ENCODE measurements at regions not wholly inside any gene's neighbourhood (a gene's known extent, or its start where the extent isn't known, plus 50 kb on each side); places are given as distances from the start of the nearest gene placed in this dataset.
"Not testable (repeated sequence)": the region's sequence is repeated elsewhere in the genome, so short reads cannot be mapped to it uniquely, and the experiment has no call there.

DNA sequence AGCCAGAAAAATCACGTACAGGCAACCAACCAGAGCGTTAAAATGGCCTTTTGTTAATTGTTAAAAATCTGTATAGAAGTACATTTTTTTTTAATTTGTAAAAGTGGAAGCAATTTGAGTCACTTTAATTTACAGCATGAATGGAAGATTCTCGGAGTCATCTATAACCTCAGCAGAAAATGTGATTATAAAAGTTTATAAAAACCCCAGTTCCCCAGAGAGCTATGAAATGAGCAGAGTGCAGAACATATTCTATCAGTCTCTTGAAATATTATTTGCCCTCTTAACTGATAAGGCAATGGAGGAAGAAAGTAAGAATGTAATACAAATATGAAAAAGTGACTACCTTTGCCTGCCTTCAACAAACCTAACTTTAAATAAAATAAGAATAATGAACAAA, 224.7 kb downstream of the BCL2L11 start:
- DNase-seq; intact Hi-C loops (cut with micrococcal nuclease); ATAC-seq: not testable (repeated sequence)

DNA sequence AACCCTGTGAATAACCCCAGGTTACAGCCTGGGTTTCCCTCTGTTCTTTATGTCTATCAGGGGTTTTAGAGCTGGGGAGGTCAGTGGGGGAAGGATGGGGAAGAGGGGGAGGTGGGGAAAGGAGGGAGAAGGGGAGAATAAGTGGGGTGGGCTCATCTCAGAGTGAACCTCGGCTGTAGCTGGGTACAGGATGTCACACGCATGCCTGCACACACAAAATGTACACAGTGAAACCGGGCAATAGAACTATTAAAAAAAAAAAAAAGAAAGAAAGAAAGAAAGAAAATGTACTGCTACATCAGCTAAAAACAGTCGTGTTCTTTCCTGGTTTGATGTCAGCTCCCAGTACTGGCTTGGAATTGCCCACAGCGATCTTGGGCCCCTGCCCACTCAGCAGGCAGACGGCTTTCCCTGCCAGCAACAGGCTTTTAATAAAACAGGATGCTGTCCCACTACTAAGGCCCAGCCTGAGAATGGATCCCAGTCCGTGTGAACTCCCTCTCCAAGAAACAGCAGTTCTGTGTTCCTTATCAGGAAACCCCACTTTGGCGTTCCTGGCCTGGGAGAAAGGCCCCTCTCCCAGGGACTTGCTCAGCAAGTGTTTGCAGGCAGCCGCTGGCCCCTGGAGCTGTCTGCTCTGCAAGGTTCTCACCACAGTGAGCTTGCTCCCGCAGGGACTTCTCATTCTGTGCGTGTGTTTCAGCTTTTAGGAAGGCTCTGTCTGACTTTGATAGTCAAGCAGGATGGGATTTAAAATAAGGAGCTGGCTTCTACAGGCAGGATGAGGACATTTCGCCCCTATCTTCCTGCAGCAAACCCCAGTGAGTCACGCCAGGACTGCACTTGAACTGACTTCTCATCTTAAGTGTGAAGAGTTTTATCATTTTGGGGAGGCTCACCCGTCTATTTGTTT, 225.6 kb downstream of the BCL2L11 start:
- intact Hi-C loops (cut with micrococcal nuclease) = not testable (repeated sequence)
- DNase-seq = peak; percentile 83
- ATAC-seq = peak; percentile 89

DNA sequence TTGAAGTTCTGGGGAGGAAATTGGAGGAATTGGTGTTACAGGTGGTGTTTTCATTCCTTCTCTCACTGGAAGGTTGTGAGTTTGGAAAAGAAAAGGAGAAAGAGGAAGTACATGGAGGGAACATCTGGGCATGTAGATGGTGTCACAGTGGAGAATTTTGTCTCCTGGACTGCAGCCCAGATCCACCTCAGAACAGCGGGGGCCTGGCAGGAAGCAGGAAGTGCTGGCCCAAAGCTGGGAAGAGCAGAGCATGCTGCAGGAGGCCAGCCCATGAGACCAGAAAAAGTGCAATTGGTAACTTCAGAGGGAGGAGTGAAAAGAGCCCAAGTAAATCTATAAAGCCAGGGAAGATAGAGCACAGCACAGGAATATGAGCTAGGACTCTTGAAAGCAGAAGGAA, 227.0 kb downstream of the BCL2L11 start:
- DNase-seq; intact Hi-C loops (cut with micrococcal nuclease): not testable (repeated sequence)
- peak; percentile 57 for ATAC-seq

DNA sequence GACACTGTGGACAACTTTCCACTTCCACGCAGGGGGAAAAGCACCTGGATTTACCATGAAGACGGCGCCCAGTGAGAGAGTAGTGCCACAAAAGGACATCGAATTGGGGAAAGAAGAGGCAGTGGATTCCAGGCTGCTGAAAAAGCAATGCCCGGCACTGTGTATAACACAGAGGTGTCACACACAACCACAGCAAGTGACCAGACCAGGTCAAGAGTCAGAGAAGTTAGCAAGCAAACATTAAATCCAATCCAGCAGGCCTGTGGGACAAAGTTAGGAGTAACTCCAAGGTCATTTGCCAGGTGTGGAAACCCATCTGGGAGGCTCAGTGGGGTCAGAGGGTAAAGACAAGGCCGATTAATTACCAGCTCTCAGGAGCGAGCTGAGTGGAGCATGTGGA, 227.6 kb downstream of the BCL2L11 start:
- ATAC-seq; intact Hi-C loops (cut with micrococcal nuclease); DNase-seq: not testable (repeated sequence)

DNA sequence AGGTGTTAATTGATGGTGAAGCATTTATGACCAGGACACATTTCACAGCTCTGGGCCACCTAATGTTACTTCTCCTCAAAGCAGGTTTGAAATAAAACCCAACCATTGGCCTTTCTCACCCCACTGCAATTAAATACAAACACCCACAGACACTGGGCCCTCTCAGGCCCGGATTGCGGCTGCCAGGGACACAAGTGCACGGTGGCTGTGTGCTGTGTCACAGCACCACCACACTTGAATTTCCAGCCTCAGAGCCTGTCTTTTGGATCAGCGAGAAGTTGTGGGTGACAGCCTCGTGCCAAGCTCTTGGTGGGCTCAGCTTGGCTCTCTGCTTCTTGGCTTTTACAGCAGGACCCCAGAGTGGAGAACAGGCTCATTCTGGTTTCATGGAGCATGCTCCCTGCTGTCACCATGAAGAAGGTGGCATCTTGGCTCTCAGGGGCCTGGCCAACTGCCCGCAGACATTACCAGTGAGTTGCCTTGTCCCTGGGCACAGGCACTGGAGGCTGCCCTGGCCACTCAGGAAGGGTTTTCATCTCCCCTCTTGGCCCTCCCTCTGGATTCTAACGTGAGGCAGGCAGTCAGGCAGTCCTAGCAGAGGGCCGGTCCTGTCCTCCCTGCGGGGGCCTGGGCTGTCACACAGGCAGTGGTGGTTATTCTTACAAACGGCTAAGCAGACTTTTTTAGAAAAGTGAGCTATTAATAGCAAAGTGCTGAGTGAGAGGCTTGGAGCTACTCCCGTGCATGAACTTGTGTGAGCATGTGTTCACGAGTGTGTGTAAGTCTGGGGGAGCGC, 234.5 kb downstream of the BCL2L11 start:
- intact Hi-C loops (cut with micrococcal nuclease) = not testable (repeated sequence)
- peak; percentile 88 for ATAC-seq
- peak; percentile 75 for DNase-seq

DNA sequence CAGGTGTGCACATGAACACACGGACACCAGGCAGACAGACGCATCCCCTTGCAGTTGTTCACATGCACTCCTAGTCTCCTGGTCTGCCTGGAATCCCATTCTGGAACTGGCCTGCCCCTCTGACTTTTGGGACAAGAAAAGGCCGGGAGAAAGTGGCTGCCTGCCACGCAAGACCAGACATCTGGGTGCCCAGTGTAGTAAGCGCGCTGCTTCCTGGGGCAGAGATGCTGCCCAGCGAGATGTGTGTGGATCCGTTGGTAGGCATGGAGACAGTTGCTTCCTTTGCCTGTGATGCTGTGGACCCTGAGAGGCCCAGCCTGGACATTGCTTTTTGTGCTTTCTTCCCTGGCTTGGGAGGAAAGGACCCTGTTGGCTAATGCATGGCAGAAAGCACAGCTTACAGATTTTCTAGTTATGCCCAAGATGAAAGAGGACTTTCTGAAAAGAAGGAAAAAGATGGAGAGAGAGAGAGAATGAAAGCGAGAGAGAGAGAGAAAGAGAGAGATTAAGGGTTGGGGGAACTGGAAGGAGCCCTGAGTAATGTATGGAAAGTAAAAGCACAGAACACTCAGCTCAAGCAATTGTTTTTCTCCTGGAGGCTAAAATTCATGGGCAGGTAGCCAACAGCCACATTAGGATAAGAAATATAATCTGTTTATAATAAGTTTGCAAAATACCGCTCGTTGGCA, 235.3 kb downstream of the BCL2L11 start:
- intact Hi-C loops (cut with micrococcal nuclease) = not testable (repeated sequence)
- peak; percentile 60 for ATAC-seq
- DNase-seq = peak; percentile 32

DNA sequence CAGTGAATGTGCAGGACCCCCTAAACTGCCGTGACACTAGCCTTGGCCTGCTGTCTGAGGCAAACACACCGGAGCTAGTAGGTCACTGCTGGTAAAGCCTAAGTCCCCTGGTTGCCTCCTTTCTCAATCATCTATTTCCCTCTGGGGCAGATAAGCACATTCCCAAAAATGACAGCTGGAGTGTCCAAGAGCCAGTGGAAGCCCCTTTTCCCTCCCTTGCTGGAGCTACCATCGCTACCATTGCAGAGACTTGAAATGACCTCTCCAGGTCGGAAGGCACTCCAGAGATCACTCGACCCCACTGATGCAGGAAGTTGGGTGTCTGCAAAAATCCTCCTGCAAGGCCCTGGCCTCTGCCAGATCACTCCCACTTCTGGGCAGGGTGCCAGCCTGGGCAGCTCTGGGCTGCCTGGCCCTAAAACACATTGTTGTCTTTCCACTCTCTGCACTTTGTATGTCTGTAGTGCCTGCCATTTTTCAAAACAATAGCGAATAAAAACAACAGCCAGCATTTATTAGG, 235.9 kb downstream of the BCL2L11 start:
- DNase-seq (peak; percentile 88), ATAC-seq (peak; percentile 83)
- intact Hi-C loops (cut with micrococcal nuclease) = not testable (repeated sequence)

DNA sequence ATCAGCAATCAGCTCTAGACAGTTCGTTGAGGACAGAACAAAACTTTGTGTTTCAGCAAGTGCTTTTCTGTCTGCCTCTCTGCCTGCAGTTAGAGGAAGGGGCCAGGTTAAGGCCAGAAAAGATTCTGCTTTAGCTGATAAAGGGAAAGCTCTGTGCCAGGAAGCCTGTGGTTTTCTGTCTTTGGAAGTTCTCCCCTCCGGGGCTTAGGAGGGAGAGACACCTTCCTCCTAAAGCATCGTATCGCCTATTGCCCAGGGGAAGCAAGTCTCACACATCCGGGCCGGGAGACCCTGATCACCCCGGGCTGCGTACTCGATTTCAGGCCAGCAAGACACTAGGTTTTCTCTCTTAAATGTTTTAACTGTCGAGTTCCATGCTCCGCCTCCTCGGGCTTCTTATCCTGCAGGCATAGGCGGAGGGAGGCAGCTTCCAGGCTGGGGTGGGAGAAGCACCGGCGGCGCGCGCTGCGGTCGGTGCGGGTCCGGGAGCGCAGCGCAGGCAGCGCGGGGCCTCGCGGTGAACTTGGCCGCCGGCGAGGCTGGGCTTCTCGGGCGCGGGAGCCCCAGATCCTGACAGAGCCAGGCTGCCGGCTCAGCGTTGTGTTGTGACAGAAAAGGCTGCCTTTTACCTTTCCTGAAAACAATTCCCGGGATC, 245.4 kb downstream of the BCL2L11 start:
- peak; percentile 41 for DNase-seq
- peak; percentile 87 for ATAC-seq
- intact Hi-C loops (cut with micrococcal nuclease) = not testable (repeated sequence)

DNA sequence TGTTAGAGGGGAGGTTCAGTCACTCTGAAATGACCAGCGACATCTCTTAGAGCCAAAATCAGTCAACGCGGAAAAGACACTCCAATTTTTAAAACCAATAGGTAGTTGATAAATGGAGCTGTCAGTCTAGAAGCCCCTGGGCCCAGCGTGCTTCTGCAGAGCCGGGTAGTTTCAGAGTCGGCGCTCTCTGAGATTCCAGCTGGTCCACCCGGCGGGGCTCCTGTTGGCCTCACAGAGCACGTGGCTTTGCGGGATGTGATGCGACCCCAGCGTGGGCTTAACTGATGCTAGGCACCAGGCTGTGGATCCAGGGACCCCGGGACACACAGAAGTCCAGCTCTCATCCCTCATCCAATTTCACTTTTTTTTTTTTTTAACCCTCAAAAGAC, 245.9 kb downstream of the BCL2L11 start:
- DNase-seq; intact Hi-C loops (cut with micrococcal nuclease): not testable (repeated sequence)
- peak; percentile 27 for ATAC-seq

DNA sequence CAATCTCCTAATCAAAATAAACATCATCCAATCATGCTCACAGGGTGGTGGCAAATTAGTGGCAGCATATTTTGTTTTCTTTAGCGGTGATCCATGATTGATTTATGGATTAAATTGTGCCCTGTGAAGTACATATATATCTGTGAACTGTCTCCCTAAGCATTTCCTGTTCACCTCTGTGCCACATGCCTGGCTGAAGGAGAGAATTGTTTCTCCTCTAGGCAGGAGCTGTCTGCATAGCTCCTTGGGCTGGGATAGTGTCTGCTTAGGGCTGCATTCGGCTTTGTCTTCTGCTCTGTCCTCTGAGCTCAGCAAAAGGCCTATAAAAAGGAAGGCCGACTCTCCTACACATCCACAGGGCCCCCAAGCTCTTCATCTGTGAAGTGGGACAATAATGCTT, 246.4 kb downstream of the BCL2L11 start:
- intact Hi-C loops (cut with micrococcal nuclease); DNase-seq; ATAC-seq: not testable (repeated sequence)

DNA sequence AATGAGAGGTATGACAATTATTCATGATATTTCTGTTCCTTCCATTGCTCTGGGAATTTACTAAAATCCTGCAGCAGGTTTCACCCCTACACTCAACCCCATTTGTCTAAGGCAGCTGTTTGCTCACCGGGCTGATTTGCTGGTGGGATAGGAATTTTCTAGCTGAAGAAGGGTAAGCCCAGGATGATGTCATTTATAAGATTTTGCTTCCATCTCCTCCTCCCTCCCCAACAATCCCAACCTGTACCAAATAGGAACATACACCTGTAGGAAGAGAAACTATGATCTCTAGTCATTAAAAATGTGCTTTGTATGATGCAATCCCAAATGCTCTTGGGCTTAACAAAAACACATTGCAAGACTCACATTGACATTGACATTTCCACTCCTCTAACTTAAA, 247.2 kb downstream of the BCL2L11 start:
- peak; percentile 11 for ATAC-seq
- intact Hi-C loops (cut with micrococcal nuclease); DNase-seq: not testable (repeated sequence)

DNA sequence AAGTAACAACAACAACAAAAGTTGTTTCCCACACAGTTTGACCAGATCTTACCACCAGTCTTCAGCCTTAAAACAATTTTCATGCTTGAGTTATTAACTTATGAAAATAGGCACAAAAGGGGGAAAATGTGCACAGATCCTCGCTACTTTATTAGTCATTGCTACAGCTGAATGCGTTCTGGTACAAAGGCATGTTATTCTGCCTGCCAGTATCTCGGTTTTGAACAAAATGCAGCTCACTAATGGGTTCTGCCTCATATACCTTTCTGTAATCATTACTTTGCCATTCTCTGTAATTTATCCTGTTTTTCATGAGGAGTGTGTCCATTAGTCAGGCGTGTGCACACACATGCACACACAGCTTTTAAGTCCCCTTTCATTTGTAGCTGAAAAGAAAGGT, 247.6 kb downstream of the BCL2L11 start:
- intact Hi-C loops (cut with micrococcal nuclease); DNase-seq: not testable (repeated sequence)
- ATAC-seq = peak; percentile 10

DNA sequence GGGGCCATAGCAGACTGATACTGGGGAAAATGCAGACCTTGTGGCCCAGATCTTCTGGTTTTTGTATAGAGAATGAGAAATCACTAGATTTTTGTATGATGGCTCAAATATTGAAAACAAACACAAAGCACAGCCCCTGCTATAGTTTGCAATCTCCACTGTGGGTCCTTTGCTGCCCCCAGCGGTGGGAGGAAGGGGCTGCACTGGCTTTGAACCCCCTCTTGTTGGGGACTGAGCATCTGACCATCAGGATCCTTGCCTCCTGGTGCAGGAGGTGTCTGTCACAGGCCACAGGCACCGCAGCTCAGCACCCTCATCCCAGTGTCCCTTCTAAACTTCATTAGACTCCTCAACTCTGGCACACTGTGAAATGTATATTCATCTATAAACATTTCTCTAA, 252.3 kb downstream of the BCL2L11 start:
- ATAC-seq; intact Hi-C loops (cut with micrococcal nuclease); DNase-seq: not testable (repeated sequence)

DNA sequence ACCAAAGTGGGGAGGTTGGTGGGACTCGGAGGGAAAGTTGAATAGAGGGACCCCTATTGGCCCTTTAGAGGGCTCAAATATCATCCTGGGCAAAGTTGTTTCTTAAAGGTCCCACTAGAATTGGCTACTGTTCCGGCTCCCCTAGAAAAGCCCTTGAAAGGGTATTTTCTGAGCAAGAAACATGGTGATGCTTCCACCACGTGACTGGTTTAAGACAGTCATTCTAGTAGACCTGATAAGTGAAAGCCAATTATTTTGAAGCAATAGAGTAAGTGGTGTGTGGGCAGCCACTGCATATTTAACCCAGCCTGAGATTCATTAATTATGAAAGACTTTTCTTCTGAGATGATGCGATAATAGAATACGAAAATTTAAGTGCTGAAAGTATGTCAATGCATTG, 253.3 kb downstream of the BCL2L11 start:
- intact Hi-C loops (cut with micrococcal nuclease); DNase-seq; ATAC-seq: not testable (repeated sequence)

DNA sequence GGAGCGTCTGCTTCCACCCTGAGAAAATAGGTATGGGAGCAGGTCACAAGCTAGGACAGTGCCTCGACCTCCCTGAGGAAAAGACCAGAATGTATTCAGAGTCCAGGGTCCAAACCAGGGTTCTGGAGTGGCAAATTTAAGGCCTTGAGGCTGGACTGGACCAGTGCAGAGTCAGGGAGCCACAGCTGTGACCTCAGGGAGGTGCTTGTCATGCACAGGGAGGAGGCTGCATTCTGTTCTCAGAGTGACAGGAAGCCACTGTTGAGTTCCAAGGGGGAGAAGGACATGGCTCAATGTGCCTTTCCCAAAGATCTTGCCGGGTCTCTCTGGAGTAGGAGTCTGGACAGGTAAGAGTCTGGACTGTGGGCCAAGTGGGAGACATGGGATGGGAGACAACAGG, 254.0 kb downstream of the BCL2L11 start:
- ATAC-seq; intact Hi-C loops (cut with micrococcal nuclease); DNase-seq: not testable (repeated sequence)

DNA sequence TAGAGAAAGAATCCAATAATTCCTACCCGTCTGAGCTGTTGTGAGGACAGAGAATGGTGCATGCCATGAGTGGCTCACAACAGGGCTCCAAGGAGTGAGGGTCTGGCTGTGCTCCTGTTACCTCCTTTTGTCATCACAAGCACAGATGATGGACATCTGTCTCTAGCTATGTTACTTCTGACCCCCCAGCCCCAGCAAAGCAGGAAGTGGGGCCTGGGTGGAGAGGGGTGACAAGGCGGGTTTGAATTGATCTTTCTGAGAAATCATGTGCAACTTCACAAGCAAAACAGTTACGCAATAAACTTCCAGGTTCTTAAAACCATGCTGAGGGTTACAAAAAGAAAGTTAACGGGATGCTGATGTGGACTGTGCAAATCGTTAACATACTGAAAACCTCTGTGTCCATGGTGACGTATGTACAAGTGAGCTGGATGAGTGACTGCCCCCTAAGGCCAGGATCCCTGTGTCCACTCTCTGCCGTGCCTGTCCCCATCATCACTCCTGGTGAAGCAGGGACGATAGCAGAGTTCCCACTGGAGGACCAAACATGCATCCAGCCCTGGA, 254.7 kb downstream of the BCL2L11 start:
- ATAC-seq; intact Hi-C loops (cut with micrococcal nuclease): not testable (repeated sequence)

DNA sequence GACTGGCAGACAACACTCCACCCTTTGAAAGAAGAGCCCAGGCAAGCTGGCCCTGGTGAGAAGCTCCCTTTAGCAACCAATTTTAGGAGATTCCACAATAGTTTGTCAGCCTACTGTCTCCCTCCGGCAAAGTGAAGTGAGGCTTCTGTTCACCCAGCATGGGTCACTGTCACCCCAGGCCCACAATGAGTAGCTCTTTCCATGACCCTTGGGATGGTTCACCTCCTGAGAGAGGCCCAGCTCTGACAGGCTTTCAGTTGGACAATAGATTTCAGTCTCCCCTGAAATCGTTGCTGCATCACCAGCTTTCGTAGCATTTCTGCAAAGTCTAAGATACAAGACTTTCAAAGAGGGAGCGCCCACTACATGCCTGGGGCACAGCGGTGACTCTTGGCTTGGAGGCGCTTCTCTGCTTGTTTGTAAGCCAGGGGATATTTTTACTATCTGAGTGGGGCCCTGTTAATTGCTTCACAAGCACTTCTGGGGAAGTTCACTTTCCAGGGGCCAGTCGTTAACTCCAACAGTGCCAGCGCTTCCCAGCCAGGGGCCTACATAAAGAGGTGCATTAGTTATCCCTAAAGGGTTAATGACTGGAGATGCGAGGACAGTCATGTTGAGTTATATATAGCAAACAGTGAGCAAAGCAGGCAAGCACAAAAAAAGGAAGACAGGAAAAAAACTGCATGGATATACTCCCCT, 255.7 kb downstream of the BCL2L11 start:
- intact Hi-C loops (cut with micrococcal nuclease); DNase-seq: not testable (repeated sequence)
- peak; percentile 76 for ATAC-seq

More for the DNA sequence above, 254.7 kb downstream of the BCL2L11 start:
- not testable (repeated sequence) for DNase-seq

DNA sequence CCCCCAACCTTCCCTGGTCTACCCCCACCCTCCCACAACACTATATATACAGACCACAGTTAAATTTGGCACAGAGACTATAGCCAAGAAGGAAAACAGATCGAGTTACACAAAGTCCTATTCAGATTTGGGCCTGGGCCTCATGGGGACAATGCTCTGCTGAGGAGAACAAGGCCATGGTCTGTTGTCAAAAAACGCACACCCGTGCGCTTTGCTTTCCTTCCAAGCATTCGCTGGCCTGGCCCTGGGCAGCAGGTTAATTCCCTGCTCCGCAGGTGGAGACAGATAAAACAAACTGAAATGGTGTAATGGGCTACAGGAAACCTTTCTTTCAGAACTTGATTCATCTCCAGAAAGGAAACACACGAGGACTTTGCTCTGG, 256.2 kb downstream of the BCL2L11 start:
- DNase-seq (peak; percentile 25), ATAC-seq (peak; percentile 79)
- intact Hi-C loops (cut with micrococcal nuclease) = not testable (repeated sequence)

All from left ventricle myocardium superior (tissue), 1 donor.